Neural progenitor cell (in vitro differentiated cells): ENCODE measurements at regions not wholly inside any gene's neighbourhood (a gene's known extent, or its start where the extent isn't known, plus 50 kb on each side); places are given as distances from the start of the nearest gene placed in this dataset.
A peak's percentile ranks its signal among the peaks of the same experiment; 100 is the strongest.

ENCODE experiments used
- DNase-seq: peaks from one replicate; pipeline ENCODE4 v3.0.0-alpha.2; 2016; ENCODE audit warnings: low spot score
- H2AFZ ChIP-seq: fragments of 200-600 bp; sonication (generic); replicated peaks from 2 replicates; pipeline ENCODE4 v1.6.1; 2016; ENCODE audit warnings: antibody characterized with exemption
- H3F3A ChIP-seq: fragments of 200-600 bp; sonication (generic); 2 replicates; pipeline ENCODE4 v1.6.1; 2016; ENCODE audit warnings: antibody characterized with exemption, low read depth
- H3K27ac ChIP-seq: fragments of 200-600 bp; sonication (generic); 2 replicates; pipeline ENCODE4 v1.5.1; 2016; ENCODE audit warnings: mild to moderate bottlenecking
- H3K27me3 ChIP-seq: fragments of 200-600 bp; sonication (generic); 2 replicates; pipeline ENCODE4 v1.6.1; 2016; ENCODE audit warnings: mild to moderate bottlenecking, moderate library complexity
- H3K36me3 ChIP-seq: fragments of 200-600 bp; sonication (generic); 2 replicates; pipeline ENCODE4 v1.5.1; 2016
- H3K4me1 ChIP-seq: fragments of 200-600 bp; sonication (generic); 2 replicates; pipeline ENCODE4 v1.6.1; 2016; ENCODE audit warnings: mixed run types
- H3K4me2 ChIP-seq: fragments of 200-600 bp; sonication (generic); 2 replicates; pipeline ENCODE4 v1.6.1; 2016
- H3K4me3 ChIP-seq: fragments of 200-600 bp; sonication (generic); 2 replicates; pipeline ENCODE4 v1.5.1; 2016
- H3K79me2 ChIP-seq: fragments of 200-600 bp; sonication (generic); 2 replicates; pipeline ENCODE4 v1.6.1; 2016; ENCODE audit warnings: low read depth
- H3K9ac ChIP-seq: fragments of 200-600 bp; sonication (generic); 2 replicates; pipeline ENCODE4 v1.6.1; 2016
- H3K9me3 ChIP-seq: fragments of 200-600 bp; sonication (generic); 2 replicates; pipeline ENCODE4 v1.5.1; 2016; ENCODE audit warnings: low read depth
- H4K20me1 ChIP-seq: fragments of 200-600 bp; sonication (generic); 2 replicates; pipeline ENCODE4 v1.6.1; 2016; ENCODE audit warnings: low read depth
- H3K27ac Mint-ChIP-seq: 3 replicates; pipeline ENCODE4 v1.8.0; 2021; ENCODE audit warnings: mixed read lengths
- H3K27me3 Mint-ChIP-seq: 2 replicates; pipeline ENCODE4 v1.8.0; 2022; ENCODE audit warnings: low read depth, mild to moderate bottlenecking, inconsistent platforms, moderate library complexity, mixed read lengths; ENCODE audit not compliant: insufficient read depth
- H3K36me3 Mint-ChIP-seq: 3 replicates; pipeline ENCODE4 v1.8.0; 2021; ENCODE audit warnings: mixed read lengths
- H3K4me1 Mint-ChIP-seq: 3 replicates; pipeline ENCODE4 v1.8.0; 2021; ENCODE audit warnings: mixed read lengths
- H3K4me3 Mint-ChIP-seq: 3 replicates; pipeline ENCODE4 v1.8.0; 2021; ENCODE audit warnings: mild to moderate bottlenecking, moderate library complexity, mixed read lengths
- H3K9me3 Mint-ChIP-seq: 3 replicates; pipeline ENCODE4 v1.8.0; 2020; ENCODE audit warnings: mixed read lengths
- EZH2 ChIP-seq: fragments of 200-600 bp; sonication (generic); IDR thresholded peaks from 2 replicates; pipeline ENCODE4 v1.6.1; 2017; ENCODE audit warnings: antibody characterized with exemption, mild to moderate bottlenecking, moderate library complexity
- EZH2phosphoT487 ChIP-seq: fragments of 200-600 bp; sonication (generic); IDR thresholded peaks from 2 replicates; pipeline ENCODE4 v1.6.1; 2017; ENCODE audit warnings: antibody characterized with exemption
- TF ChIP-seq, protein P1 (sequence below): fragments of 200-600 bp; sonication (generic); IDR thresholded peaks from 2 replicates; pipeline ENCODE4 v1.5.1; 2017; ENCODE audit warnings: antibody characterized with exemption, mild to moderate bottlenecking

DNA sequence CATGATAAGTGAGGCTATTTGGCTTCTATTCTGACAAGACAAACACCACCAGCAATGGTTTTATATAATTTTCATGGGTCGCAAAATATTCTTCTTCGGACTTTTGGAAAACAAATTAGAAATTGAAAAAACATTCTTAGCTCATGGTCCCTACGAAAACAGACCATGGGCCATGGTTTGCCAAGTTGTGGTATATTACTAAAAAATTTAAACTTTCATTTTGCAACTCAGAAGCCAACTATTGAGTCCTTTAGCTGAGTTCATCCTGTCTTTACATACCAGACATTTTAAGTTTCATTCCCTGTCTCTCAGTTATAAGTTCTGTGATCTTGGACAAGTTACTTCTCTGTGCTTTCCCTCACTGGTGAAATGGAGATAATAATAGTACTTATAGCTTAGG is 198.1 kb downstream of the CSNK1G3 start:
- Histone ChIP-seq H3K4me3 (no peak overlapping the region), H3K9me3 (no peaks in the 10 kb centered on the region), H3K36me3 (no peaks in the 10 kb centered on the region), H3K4me2 (no peak overlapping the region), H3K79me2 (no peaks in the 10 kb centered on the region), H3F3A (no peaks in the 10 kb centered on the region), H3K27me3 (no peaks in the 10 kb centered on the region), H2AFZ (no peak overlapping the region), H3K27ac (no peak overlapping the region), H3K4me1 (peaks cover 5% of the 10 kb centered on the region), H3K9ac (no peak overlapping the region), H4K20me1 (no peaks in the 10 kb centered on the region)
- TF ChIP-seq EZH2phosphoT487 (no peak), EZH2 (no peak)
- TF ChIP-seq, protein P1, sequence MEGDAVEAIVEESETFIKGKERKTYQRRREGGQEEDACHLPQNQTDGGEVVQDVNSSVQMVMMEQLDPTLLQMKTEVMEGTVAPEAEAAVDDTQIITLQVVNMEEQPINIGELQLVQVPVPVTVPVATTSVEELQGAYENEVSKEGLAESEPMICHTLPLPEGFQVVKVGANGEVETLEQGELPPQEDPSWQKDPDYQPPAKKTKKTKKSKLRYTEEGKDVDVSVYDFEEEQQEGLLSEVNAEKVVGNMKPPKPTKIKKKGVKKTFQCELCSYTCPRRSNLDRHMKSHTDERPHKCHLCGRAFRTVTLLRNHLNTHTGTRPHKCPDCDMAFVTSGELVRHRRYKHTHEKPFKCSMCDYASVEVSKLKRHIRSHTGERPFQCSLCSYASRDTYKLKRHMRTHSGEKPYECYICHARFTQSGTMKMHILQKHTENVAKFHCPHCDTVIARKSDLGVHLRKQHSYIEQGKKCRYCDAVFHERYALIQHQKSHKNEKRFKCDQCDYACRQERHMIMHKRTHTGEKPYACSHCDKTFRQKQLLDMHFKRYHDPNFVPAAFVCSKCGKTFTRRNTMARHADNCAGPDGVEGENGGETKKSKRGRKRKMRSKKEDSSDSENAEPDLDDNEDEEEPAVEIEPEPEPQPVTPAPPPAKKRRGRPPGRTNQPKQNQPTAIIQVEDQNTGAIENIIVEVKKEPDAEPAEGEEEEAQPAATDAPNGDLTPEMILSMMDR: no peak
- DNase-seq: no peak
- H3K36me3 Mint-ChIP-seq: peaks cover 7% of the 10 kb centered on the region
- H3K9me3 Mint-ChIP-seq: peaks cover 25% of the 10 kb centered on the region
- no peaks in the 10 kb centered on the region for H3K27me3 Mint-ChIP-seq
- no peak overlapping the region for H3K27ac Mint-ChIP-seq
- H3K4me3 Mint-ChIP-seq: no peak overlapping the region
- H3K4me1 Mint-ChIP-seq: peaks cover 10% of the 10 kb centered on the region

DNA sequence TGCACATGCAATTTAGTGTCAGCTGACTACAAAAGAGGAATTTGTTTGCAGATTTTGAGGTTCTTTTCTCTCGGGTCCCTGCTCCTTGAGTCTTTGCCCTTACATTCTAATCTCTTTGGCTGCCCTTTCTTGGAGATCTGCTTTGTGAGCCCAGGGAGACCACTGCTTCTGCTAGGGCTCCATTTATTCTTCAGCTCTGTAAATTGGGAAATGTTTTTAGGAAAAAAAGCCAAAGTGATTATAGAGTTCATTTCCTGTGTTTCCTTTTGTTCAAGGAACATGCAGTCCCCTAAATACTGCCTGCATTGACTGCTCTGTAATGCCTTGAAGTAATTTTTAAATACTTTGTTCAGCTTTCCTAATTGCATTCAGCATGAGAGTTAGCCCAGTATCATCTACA is 197.4 kb downstream of the CSNK1G3 start:
- no peaks in the 10 kb centered on the region for H3K9me3 ChIP-seq
- H3K9ac ChIP-seq: no peak overlapping the region
- Mint-ChIP-seq H3K9me3 (peaks cover 25% of the 10 kb centered on the region), H3K4me1 (peaks cover 10% of the 10 kb centered on the region), H3K27ac (peak overlapping the region; percentile 13), H3K27me3 (no peaks in the 10 kb centered on the region), H3K36me3 (peaks cover 7% of the 10 kb centered on the region), H3K4me3 (no peak overlapping the region)
- H3K27ac ChIP-seq: no peak overlapping the region
- H3K27me3 ChIP-seq: no peaks in the 10 kb centered on the region
- H4K20me1 ChIP-seq: no peaks in the 10 kb centered on the region
- no peaks in the 10 kb centered on the region for H3K36me3 ChIP-seq
- no peaks in the 10 kb centered on the region for H3F3A ChIP-seq
- H3K4me1 ChIP-seq: peaks cover 5% of the 10 kb centered on the region
- TF ChIP-seq EZH2: no peak
- TF ChIP-seq, protein P1: no peak
- TF ChIP-seq EZH2phosphoT487: no peak
- H2AFZ ChIP-seq: no peak overlapping the region
- H3K4me2 ChIP-seq: no peak overlapping the region
- no peak for DNase-seq
- no peak overlapping the region for H3K4me3 ChIP-seq
- H3K79me2 ChIP-seq: no peaks in the 10 kb centered on the region

DNA sequence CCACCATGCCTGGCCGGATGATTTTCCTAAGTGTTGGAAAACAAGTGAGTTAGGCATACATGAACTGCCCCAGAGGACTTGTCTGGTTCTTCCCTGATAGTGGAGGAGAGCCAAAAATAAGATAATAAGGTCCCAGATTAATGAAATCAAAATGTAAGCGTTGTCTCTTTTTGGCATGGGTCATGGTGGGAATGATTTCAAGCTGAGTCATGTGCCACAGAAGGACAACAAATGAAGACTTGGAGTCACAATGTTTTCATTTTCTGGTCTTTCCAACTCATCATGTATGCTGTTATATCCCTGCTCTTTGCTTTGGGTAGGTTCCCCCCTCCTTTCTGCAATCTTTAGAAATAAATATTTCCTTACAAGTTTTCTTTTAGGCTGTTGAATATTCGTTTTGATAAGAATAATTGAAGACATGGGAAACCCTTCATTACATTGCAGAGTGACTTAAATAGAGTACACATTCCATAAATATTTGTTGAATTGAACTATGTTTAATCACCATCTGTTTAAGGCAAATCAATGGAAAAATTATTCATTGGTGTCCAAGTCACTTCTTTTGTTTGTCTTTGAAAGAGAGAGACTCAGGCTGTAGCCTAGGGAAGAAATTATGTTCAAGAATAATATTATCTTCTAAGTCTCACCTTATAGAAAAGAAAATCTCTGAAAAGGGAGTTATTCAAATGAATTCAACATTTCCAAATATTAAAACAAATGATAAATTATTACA is 196.3 kb downstream of the CSNK1G3 start:
- H3K4me3 Mint-ChIP-seq: no peak overlapping the region
- no peaks in the 10 kb centered on the region for H3K79me2 ChIP-seq
- no peaks in the 10 kb centered on the region for H3K27me3 Mint-ChIP-seq
- H4K20me1 ChIP-seq: no peaks in the 10 kb centered on the region
- no peak overlapping the region for H2AFZ ChIP-seq
- H3K27ac Mint-ChIP-seq: no peak overlapping the region
- peaks cover 21% of the 10 kb centered on the region for H3K9me3 Mint-ChIP-seq
- no peaks in the 10 kb centered on the region for H3K27me3 ChIP-seq
- no peaks in the 10 kb centered on the region for H3K9me3 ChIP-seq
- peaks cover 7% of the 10 kb centered on the region for H3K36me3 Mint-ChIP-seq
- H3K9ac ChIP-seq: no peak overlapping the region
- H3F3A ChIP-seq: no peaks in the 10 kb centered on the region
- H3K4me2 ChIP-seq: no peak overlapping the region
- DNase-seq: no peak
- peaks cover 10% of the 10 kb centered on the region for H3K4me1 Mint-ChIP-seq
- no peak for TF ChIP-seq EZH2phosphoT487
- TF ChIP-seq, protein P1: no peak
- no peak for TF ChIP-seq EZH2
- H3K27ac ChIP-seq: no peak overlapping the region
- H3K4me3 ChIP-seq: no peak overlapping the region
- no peaks in the 10 kb centered on the region for H3K36me3 ChIP-seq
- peaks cover 5% of the 10 kb centered on the region for H3K4me1 ChIP-seq
